Colonic mucosa (tissue), 4 donors: ENCODE measurements at regions not wholly inside any gene's neighbourhood (a gene's known extent, or its start where the extent isn't known, plus 50 kb on each side); places are given as distances from the start of the nearest gene placed in this dataset.
"Not testable (repeated sequence)": the region's sequence is repeated elsewhere in the genome, so short reads cannot be mapped to it uniquely, and the experiment has no call there.

Experiments used
- DNase-seq: peaks from one replicate; pipeline ENCODE4 v3.0.0-alpha.2; 2020
- H3K27ac ChIP-seq: fragments of 200-600 bp; one replicate; pipeline ENCODE4 v1.8.0; 2021
- H3K27me3 ChIP-seq: fragments of 200-600 bp; one replicate; pipeline ENCODE4 v1.8.0; 2021
- H3K36me3 ChIP-seq: fragments of 200-600 bp; one replicate; pipeline ENCODE4 v1.8.0; 2021
- H3K4me1 ChIP-seq: fragments of 200-600 bp; one replicate; pipeline ENCODE4 v1.8.0; 2021; ENCODE audit warnings: mild to moderate bottlenecking
- H3K4me3 ChIP-seq: fragments of 200-600 bp; one replicate; pipeline ENCODE4 v1.8.0; 2021
- H3K9ac ChIP-seq, 2 donors: one replicate each; pipeline ENCODE4 v1.7.0; 2013; ENCODE audit warnings: control low read depth in 2 of 2, low read depth in 2 of 2, low read length in 2 of 2
- H3K9me3 ChIP-seq: fragments of 200-600 bp; one replicate; pipeline ENCODE4 v1.8.0; 2021
- CTCF ChIP-seq: fragments of 200-600 bp; IDR thresholded peaks from one replicate; pipeline ENCODE4 v1.8.0; 2022; ENCODE audit warnings: antibody characterized with exemption, mild to moderate bottlenecking
- intact Hi-C: fragments of 100-400 bp; cut with DNase I; formaldehyde crosslinking; loops from one replicate; pipeline ENCODE4 v1.14.1; 2022
- donor health status: healthy.
- donor health status: DM: no; HTN: no; CAD: no.
- donor health status: DM: no; HTN: no; CAD: no.

GRCh38 chr13:22903301-22903700 lies 277.5 kb upstream of the SGCG start:
- no peak for TF ChIP-seq CTCF
- no peak overlapping the region for H3K9ac ChIP-seq
- H3K9me3 ChIP-seq: no peaks in the 10 kb centered on the region
- H3K27ac ChIP-seq: no peak overlapping the region
- H3K4me1 ChIP-seq: no peaks in the 10 kb centered on the region
- H3K4me3 ChIP-seq: no peak overlapping the region
- no peaks in the 10 kb centered on the region for H3K36me3 ChIP-seq
- intact Hi-C loops: no loop called here
- no peaks in the 10 kb centered on the region for H3K27me3 ChIP-seq
- no peak for DNase-seq

GRCh38 chr13:22903925-22904324 lies 276.9 kb upstream of the SGCG start:
- intact Hi-C loops: no loop called here
- TF ChIP-seq CTCF: no peak

GRCh38 chr13:22915442-22916082 lies 265.2 kb upstream of the SGCG start:
- no peak for TF ChIP-seq CTCF
- intact Hi-C loops: no loop called here
- no peaks in the 10 kb centered on the region for H3K27me3 ChIP-seq
- H3K4me3 ChIP-seq: peak overlapping the region; percentile 50
- H3K27ac ChIP-seq: peak overlapping the region; percentile 4
- H3K9ac ChIP-seq: peak overlapping the region in 1 of 2 donors; percentile 66
- DNase-seq: peak; percentile 43
- no peaks in the 10 kb centered on the region for H3K36me3 ChIP-seq
- H3K9me3 ChIP-seq: no peaks in the 10 kb centered on the region
- no peaks in the 10 kb centered on the region for H3K4me1 ChIP-seq

More at GRCh38 chr13:22903925-22904324, 276.9 kb upstream of the SGCG start:
- H3K27ac ChIP-seq: no peak overlapping the region
- H3K4me1 ChIP-seq: no peaks in the 10 kb centered on the region
- no peak for DNase-seq
- no peaks in the 10 kb centered on the region for H3K9me3 ChIP-seq
- no peaks in the 10 kb centered on the region for H3K36me3 ChIP-seq
- H3K27me3 ChIP-seq: no peaks in the 10 kb centered on the region
- no peak overlapping the region for H3K4me3 ChIP-seq
- H3K9ac ChIP-seq: no peak overlapping the region

- H3K4me3 ChIP-seq, H3K27ac ChIP-seq, DNase-seq, H3K36me3 ChIP-seq, H3K4me1 ChIP-seq, H3K27me3 ChIP-seq, H3K9ac ChIP-seq, intact Hi-C loops, H3K9me3 ChIP-seq: not testable (repeated sequence)
These were observed 264.5 kb upstream of the SGCG start for GRCh38 chr13:22916276-22916675.

- Histone ChIP-seq H3K4me3 (peak overlapping the region; percentile 38), H3K36me3 (no peaks in the 10 kb centered on the region), H3K9me3 (no peaks in the 10 kb centered on the region), H3K9ac (no peak overlapping the region), H3K4me1 (no peaks in the 10 kb centered on the region), H3K27me3 (no peaks in the 10 kb centered on the region), H3K27ac (no peak overlapping the region)
- no peak for TF ChIP-seq CTCF
- peak; percentile 79 for DNase-seq
- intact Hi-C loops: no loop called here
These were observed 254.7 kb upstream of the SGCG start for GRCh38 chr13:22925881-22926747.
